Renal cortex interstitium (tissue), 11 donors: ENCODE measurements at regions not wholly inside any gene's neighbourhood (a gene's known extent, or its start where the extent isn't known, plus 50 kb on each side); places are given as distances from the start of the nearest gene placed in this dataset.

Experiments used
- DNase-seq, 11 donors: peaks; one replicate each; pipeline ENCODE4 v3.0.0-alpha.2; 2013; ENCODE audit warnings: low read depth in 9 of 11, low spot score in 4 of 11; ENCODE audit errors: extremely low read depth in 1 of 11

DNA sequence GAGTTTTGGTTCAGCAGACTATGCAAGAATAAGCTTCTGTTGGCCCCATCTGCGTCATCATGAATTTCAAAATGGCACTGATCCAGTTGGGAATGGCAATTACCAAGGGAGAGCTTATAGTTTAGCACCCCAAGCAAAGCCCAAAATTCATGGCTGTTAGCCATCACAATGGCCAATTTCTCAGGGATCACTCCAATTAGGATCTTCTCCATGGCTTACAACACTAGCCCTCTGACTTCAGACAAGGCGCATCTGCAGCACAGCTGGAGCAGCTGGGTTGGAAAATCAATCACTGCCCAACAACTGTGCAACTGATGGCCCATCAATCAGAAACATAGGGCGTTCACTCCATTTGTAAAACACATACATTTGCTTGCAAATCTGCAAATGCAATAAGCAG is 273.6 kb downstream of the SRBD1 start:
- no peak for DNase-seq

GRCh38 chr2:45334205-45334604 is 276.9 kb downstream of the SRBD1 start:
- DNase-seq, result no peak

GRCh38 chr2:45332567-45332966 is 278.5 kb downstream of the SRBD1 start:
- DNase-seq, result no peak

DNA sequence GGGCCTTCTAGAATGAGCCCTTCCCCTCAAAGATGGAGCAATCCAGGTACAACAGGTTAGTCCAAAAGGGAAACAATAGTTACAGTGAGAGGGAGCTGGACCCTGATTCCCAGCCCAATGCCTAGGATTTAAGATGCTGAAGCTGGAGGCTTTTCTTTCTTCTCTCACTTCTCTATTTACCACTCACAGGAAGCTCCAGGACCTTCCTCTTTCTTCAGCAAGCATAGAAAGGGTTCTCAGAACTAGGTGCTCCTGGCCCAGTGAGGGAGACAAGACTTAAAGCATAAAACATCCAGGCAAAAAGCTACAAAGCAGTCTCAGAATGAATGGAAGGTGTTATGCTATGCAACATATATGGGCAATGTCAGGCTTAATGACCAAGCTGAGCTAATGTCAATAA is 279.0 kb downstream of the SRBD1 start:
- DNase-seq, result no peak

DNA sequence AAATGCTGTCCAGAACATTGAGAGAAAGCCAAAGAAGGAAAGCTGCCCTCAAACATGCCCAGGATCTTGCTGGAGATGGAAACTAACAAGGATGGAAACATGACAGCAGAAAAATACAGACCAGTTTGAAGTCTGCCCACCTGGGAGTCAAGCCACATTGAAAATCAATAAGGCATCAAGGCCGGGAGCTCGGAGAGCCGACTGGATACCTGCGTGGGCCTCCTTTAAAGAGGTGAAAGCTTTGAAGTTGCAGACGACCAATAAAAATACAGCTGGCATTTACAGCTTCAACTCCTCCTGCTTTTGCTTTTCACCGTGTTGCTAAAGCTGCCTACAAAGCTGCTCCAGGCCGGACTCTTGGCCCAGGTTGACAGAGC is 279.7 kb downstream of the SRBD1 start:
- no peak for DNase-seq

- DNase-seq, result no peak
Observed at GRCh38 chr2:45330637-45331409, 280.2 kb downstream of the SRBD1 start.

DNA sequence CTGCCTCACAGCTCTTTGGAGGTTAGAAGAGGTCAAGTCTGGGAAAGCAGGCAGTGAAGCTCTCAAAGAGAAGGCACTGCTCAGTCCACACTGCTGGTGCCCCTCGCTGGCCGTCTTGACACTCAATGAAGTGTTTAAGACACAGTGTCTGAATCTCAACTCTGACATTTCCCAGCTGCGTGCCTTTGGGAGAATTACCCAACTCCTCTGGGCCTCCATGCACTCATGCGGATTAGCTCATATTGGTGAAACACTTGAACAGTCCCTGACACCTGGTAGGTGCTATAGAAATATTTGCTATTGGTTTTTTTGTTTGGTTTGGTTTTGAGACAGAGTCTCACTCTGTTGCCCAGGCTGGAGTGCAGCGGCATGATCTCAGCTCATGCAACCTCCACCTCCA is 281.0 kb downstream of the SRBD1 start:
- DNase-seq, result no peak

DNA sequence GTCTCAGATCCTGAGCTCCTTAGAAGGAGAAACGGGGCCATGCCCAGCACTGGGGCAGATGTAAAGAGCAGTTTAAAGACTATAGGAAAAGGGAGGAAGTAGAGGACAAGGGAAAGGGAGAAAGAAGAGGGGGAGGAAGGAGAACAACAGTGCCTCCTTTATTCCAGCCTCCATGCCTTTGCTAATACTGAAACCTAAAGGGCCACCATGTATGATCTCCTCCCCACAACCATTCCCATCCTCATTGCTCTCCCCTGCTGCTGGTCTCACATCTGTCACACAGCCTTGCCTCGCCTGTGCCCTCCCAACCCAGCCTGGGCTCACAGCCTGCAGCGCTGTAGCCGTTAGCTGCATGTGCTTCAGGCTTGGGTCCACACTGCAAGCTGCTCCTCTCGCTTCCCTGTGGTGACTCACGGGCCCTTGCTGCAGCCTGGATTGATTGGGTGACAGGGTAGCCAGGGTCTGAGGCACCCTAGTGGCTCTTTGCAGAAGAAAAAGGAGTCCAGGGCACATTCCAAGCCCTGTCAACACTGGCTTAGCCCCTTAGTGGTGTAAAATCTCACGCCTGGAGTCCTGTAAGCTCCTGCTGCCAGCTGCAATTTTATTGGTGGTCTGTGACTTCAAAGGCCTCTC is 281.9 kb downstream of the SRBD1 start:
- no peak for DNase-seq

DNA sequence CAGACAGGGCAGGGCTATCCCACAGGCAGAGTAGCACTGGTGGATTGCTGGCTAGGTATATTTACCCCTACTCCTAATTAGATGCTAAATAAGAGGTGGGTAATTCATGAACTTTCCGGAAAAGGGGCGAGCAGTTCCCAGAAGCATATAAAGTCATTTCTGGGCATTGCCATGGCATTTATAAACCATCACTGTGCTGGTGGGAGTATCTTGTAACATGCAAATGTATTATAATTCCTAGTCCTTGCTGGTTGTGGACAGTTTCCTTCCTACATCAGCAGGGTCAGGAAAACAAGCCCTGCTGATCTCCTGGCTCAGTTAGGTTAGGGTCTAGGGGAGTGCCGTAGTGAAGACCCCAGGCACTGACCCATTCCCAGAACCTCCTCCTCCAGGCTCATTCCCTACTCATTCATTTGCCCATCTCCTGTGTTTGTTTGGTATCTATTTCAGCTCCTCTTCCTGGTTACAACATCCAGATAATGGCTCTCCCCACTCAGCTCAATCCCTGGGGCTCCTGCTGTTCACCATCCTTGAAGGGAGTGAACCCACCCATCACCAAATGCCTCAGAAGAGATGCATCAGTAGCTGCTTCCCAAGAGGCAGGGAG is 282.7 kb downstream of the SRBD1 start:
- no peak for DNase-seq

GRCh38 chr2:45323344-45323743 is 287.7 kb downstream of the SRBD1 start:
- DNase-seq, result no peak

DNA sequence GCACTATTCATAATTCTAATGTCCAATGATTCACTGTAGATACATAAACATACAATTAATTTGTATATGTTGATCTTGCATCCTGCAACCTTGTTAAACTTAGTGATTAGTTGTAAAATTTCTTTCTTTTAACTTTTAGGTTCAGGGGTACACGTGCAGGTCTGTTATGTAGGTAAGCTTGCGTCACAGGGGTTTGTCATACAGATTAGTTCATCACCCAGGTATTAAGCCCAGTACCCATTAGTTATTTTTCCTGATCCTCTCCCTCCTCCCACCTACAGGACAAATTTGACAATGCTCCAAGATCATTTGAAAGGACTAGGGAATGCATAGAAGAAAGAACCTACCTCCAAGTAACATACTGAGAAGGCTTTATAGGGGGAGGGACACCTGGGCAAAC is 290.1 kb downstream of the SRBD1 start:
- DNase-seq, result no peak

DNA sequence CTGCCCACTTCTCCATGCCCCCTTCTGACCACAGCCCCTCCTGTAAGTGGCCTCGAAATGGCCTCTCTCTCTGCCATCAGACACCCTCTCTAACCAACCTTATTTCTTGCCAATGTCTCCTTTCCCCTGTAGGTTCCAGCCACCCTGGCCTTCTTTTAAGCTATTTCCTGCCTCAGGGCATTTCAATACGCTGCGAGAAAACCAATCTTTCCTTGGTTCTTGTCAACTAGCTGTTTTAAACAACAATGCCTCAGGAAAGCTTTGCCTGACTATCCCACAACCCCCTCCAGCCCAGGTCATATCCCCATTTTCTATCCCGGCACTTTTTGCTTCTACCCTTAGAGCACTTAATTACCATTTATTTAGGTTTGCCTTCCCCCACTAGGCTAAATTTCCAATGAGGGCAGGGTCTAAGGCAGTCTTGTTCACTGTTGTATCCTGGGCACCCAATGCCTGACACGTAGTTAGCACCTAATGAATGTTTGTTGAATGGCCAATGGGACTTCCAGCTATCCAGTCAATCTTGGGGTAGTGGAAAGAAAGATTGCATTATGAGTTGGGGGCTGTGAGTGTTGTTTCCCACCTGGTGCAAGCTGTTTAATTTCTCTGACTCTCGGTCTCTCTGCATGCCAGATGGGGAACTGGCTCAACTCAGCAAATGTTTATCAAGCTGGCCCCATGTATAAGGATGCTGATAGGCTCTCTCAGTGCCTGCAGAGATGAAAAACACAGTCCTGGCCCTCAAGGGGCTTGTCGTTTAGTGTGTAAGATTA is 291.2 kb downstream of the SRBD1 start:
- DNase-seq, result no peak

GRCh38 chr2:45318686-45319085 is 292.4 kb downstream of the SRBD1 start:
- no peak for DNase-seq

- no peak for DNase-seq
Observed at GRCh38 chr2:45316576-45317338, 294.3 kb downstream of the SRBD1 start.

DNA sequence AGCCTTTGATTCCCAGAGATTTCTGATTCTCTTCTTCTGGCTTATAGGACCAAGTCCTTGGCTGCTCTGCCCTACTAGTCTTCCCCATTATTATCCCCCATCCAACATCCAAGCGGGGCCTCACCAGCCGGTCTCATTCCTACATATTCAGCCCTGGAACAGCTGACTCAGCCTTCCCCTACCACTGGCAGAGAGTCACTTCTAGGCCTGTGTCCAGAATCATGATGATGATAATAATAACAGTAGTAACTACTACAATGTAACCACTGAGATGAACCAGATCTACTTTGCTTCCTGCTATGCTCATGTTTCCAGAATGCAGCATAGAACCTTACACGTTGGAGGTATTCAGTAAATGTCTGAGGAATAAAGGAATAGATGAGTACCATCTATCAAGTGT is 295.2 kb downstream of the SRBD1 start:
- no peak for DNase-seq

DNA sequence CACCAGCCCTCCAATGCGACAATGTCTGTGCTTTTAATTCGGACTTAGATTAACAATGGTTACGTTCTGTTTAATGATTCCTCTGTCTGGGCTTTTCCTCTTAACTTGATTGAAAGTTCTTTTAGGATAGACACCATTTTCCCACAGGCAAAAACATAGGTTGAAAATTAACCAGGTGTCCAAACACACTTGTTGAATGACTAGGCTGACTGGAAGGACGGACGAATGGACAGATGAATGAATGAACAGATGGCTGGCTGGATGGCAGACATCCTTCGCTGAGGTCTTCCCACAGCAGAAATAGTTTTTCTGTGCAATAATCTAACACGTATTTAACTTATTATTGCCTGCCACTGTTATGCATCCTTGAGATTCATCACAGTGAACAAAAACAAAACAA is 298.8 kb downstream of the SRBD1 start:
- DNase-seq, result no peak

GRCh38 chr2:45311559-45311958 is 299.5 kb downstream of the SRBD1 start:
- no peak for DNase-seq

GRCh38 chr2:45307147-45307546 is 297.9 kb upstream of the SIX2 start:
- DNase-seq, result no peak

DNA sequence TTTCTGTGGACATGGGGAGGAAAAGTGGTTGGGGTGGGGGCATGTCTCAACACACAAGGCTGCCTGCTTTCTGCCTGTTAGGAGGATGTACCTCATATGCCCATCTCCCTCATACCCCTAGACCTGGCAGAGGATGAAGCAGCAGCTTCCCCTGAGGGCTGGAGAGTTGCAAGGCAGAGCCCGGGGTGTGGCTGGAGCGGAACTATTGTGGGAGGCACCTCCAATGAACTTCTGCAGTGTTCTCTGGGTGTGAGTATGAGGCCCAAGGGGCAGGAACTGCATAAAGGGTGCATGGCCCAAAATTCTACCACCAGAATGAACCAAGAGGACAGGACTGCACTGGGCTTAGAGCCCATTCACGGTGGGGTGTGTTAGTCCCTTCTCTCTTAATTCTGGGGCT is 296.3 kb upstream of the SIX2 start:
- no peak for DNase-seq
